Psoas muscle (tissue), 7 donors: ENCODE measurements at regions not wholly inside any gene's neighbourhood (a gene's known extent, or its start where the extent isn't known, plus 50 kb on each side); places are given as distances from the start of the nearest gene placed in this dataset.

Source experiments
- ATAC-seq, 4 donors: fragments of 200-7000 bp; cut with Tn5 transposase; one replicate each; pipeline ENCODE4 v1.9.1; 2020; ENCODE audit warnings: moderate library complexity in 3 of 4, mild to moderate bottlenecking in 2 of 4
- DNase-seq, 2 donors: peaks; one replicate each; pipeline ENCODE4 v3.0.0-alpha.2; 2020
- H3K27ac ChIP-seq: fragments of 200-600 bp; one replicate; pipeline ENCODE4 v1.8.0; 2022
- H3K27me3 ChIP-seq, 3 donors: fragments of 200-600 bp in 1 of 3; one replicate each; pipeline versions ENCODE4 v1.6.1 to v1.8.0; 2013 to 2022; ENCODE audit warnings: low read length in 2 of 3, mild to moderate bottlenecking in 2 of 3, moderate library complexity in 1 of 3; ENCODE audit not compliant: insufficient read depth in 3 of 3
- H3K36me3 ChIP-seq, 2 donors: fragments of 200-600 bp in 1 of 2; one replicate each; pipeline versions ENCODE4 v1.6.1 to v1.8.0; 2013 to 2022; ENCODE audit warnings: low read depth in 1 of 2, mild to moderate bottlenecking in 1 of 2, moderate library complexity in 1 of 2; ENCODE audit not compliant: insufficient read depth in 1 of 2
- H3K4me1 ChIP-seq: fragments of 200-600 bp; one replicate; pipeline ENCODE4 v1.8.0; 2022
- H3K4me3 ChIP-seq: fragments of 200-600 bp; one replicate; pipeline ENCODE4 v1.8.0; 2022; ENCODE audit warnings: mild to moderate bottlenecking
- H3K9me3 ChIP-seq: fragments of 200-600 bp; one replicate; pipeline ENCODE4 v1.8.0; 2022
- CTCF ChIP-seq: fragments of 200-600 bp; IDR thresholded peaks from one replicate; pipeline ENCODE4 v1.8.0; 2022; ENCODE audit warnings: antibody characterized with exemption
- WGBS, 3 donors: extraction: QIAGEN DNeasy Blood & Tissue Kit; methylation state at CpG; one replicate each; pipeline versions ENCODE4 v1.1.6 to v1.1.7; 2013; 5-methylcytosine and 5-hydroxymethylcytosine counted together
- intact Hi-C, 2 donors: fragments of 100-400 bp; cut with DNase I; formaldehyde crosslinking; loops; one replicate each; pipeline versions ENCODE4 v1.11.0 to v1.14.2; 2022
- donor health status: healthy with polysubstance abuse.
- donor health status: DM: no; HTN: no; CAD: no; lungs with moderate emphysema.
- donor health status: Bipolar disorder and iron deficiency.
- donor health status: healthy.
- donor health status: DM: yes; HTN: yes; CAD: no.
- donor health status: DM: no; HTN: no; CAD: no.
- donor health status: DM: yes; HTN: yes; CAD: no.

- DNase-seq (no peak), ATAC-seq (no peak)
- Histone ChIP-seq H3K4me3 (no peak overlapping the region), H3K4me1 (no peaks in the 10 kb centered on the region), H3K27ac (no peak overlapping the region), H3K9me3 (no peaks in the 10 kb centered on the region), H3K27me3 (no peaks in the 10 kb centered on the region), H3K36me3 (no peaks in the 10 kb centered on the region)
- TF ChIP-seq CTCF, result no peak
- WGBS, 3 donors, result 82 to 85% (median 82%) methylated on average over 2 of the region's 2 CpGs
- intact Hi-C loops, result no loop called here
Measured at GRCh38 chr5:126094991-126095390, 328.2 kb upstream of the GRAMD2B start.

GRCh38 chr5:126096442-126097006, 326.7 kb upstream of the GRAMD2B start:
- 72 to 78% (median 75%) methylated on average over 4 of the region's 4 CpGs for WGBS, 3 donors
- H3K36me3 ChIP-seq, result no peaks in the 10 kb centered on the region
- intact Hi-C loops, result no loop called here
- no peak for DNase-seq
- H3K4me3 ChIP-seq, result no peak overlapping the region
- TF ChIP-seq CTCF, result no peak
- H3K27me3 ChIP-seq, result no peaks in the 10 kb centered on the region
- no peaks in the 10 kb centered on the region for H3K9me3 ChIP-seq
- H3K4me1 ChIP-seq, result no peaks in the 10 kb centered on the region
- ATAC-seq, result no peak
- no peak overlapping the region for H3K27ac ChIP-seq

GRCh38 chr5:126097876-126098275, 325.3 kb upstream of the GRAMD2B start:
- 70 to 85% (median 81%) methylated on average over 1 of the region's 1 CpG for WGBS, 3 donors
- no peak overlapping the region for H3K4me3 ChIP-seq
- H3K27ac ChIP-seq, result no peak overlapping the region
- H3K36me3 ChIP-seq, result no peaks in the 10 kb centered on the region
- H3K27me3 ChIP-seq, result no peaks in the 10 kb centered on the region
- H3K9me3 ChIP-seq, result no peaks in the 10 kb centered on the region
- no peaks in the 10 kb centered on the region for H3K4me1 ChIP-seq
- no peak for ATAC-seq
- intact Hi-C loops, result no loop called here
- DNase-seq, result no peak
- no peak for TF ChIP-seq CTCF

GRCh38 chr5:126098330-126099017, 324.7 kb upstream of the GRAMD2B start:
- TF ChIP-seq CTCF, result no peak
- no peaks in the 10 kb centered on the region for H3K27me3 ChIP-seq
- H3K4me3 ChIP-seq, result no peak overlapping the region
- H3K9me3 ChIP-seq, result no peaks in the 10 kb centered on the region
- H3K4me1 ChIP-seq, result no peaks in the 10 kb centered on the region
- H3K27ac ChIP-seq, result no peak overlapping the region
- no peaks in the 10 kb centered on the region for H3K36me3 ChIP-seq
- DNase-seq (no peak), ATAC-seq (no peak)
- intact Hi-C loops, result no loop called here
- WGBS, 3 donors, result 91 to 98% (median 93%) methylated on average over 1 of the region's 1 CpG

GRCh38 chr5:126099077-126099476, 324.1 kb upstream of the GRAMD2B start:
- H3K36me3 ChIP-seq, result no peaks in the 10 kb centered on the region
- H3K9me3 ChIP-seq, result no peaks in the 10 kb centered on the region
- intact Hi-C loops, result no loop called here
- WGBS, 3 donors, result 82 to 89% (median 84%) methylated on average over 4 of the region's 4 CpGs
- no peak for TF ChIP-seq CTCF
- H3K27me3 ChIP-seq, result no peaks in the 10 kb centered on the region
- H3K4me3 ChIP-seq, result no peak overlapping the region
- no peak for ATAC-seq
- no peak overlapping the region for H3K27ac ChIP-seq
- no peaks in the 10 kb centered on the region for H3K4me1 ChIP-seq
- no peak for DNase-seq
